A549 (cell line): ENCODE measurements at regions not wholly inside any gene's neighbourhood (a gene's known extent, or its start where the extent isn't known, plus 50 kb on each side); places are given as distances from the start of the nearest gene placed in this dataset.

ENCODE experiments used
- ATAC-seq, 2 experiments: fragments of 200-7000 bp in 1 of 2; fragments of >200 bp in 1 of 2; cut with Nextera tagmentation in 1 of 2; cut with Tn5 transposase in 1 of 2; 3 replicates each; pipeline versions ENCODE4 v1.8.0 to v1.9.1; 2018 to 2020; ENCODE audit warnings: mild to moderate bottlenecking in 1 of 2, moderate library complexity in 1 of 2
- CTCF ChIA-PET: fragments of 300-600 bp; sonication (Branson Sonifier 250); formaldehyde crosslinking; extraction: SDS; loops from one replicate; lab custom pipeline; 2021; ENCODE audit warnings: antibody characterized with exemption, inconsistent platforms; lab: Yijun Ruan, JAX
- POLR2A ChIA-PET: fragments of 350-600 bp; formaldehyde crosslinking; extraction: SDS; loops from one replicate; lab custom pipeline; 2021; ENCODE audit warnings: antibody characterized with exemption, inconsistent platforms; lab: Yijun Ruan, JAX
- DNase-seq, 2 experiments: peaks; one replicate each; pipeline versions ENCODE4 v3.0.0 to v3.0.0-alpha.2; 2011 to 2016; ENCODE audit warnings: low read depth in 1 of 2, low spot score in 1 of 2
- FAIRE-seq: peaks from 2 replicates; lab custom pipeline; 2011; peaks lifted over from hg19 to GRCh38; lab: Jason Lieb, UNC
- H3K27ac ChIP-seq, 2 experiments: fragments of >200 bp; sonication (Bioruptor Twin); formaldehyde crosslinking; 3 replicates each; pipeline ENCODE4 v1.5.1; 2016 to 2017
- H3K4me1 ChIP-seq: fragments of >200 bp; sonication (Bioruptor Twin); formaldehyde crosslinking; 3 replicates; pipeline ENCODE4 v1.6.1; 2016
- H3K4me2 ChIP-seq: fragments of >200 bp; sonication (Bioruptor Twin); formaldehyde crosslinking; 3 replicates; pipeline ENCODE4 v1.6.1; 2016
- H3K4me3 ChIP-seq: fragments of >200 bp; sonication (Bioruptor Twin); formaldehyde crosslinking; 3 replicates; pipeline ENCODE4 v1.5.1; 2016
- H3K9me3 ChIP-seq: fragments of >200 bp; sonication (Bioruptor Twin); formaldehyde crosslinking; 3 replicates; pipeline ENCODE4 v1.6.1; 2016
- CEBPB ChIP-seq, 2 experiments: fragments of >200 bp in 1 of 2; sonication (Bioruptor Twin) in 1 of 2; formaldehyde crosslinking in 1 of 2; IDR thresholded peaks; 2 replicates each; pipeline ENCODE4 v1.6.1; 2012 to 2016
- CHD2 ChIP-seq: fragments of 150-350 bp; IDR thresholded peaks from 2 replicates; pipeline ENCODE4 v1.6.1; 2014; ENCODE audit warnings: low read length; ENCODE audit not compliant: partially characterized antibody
- EP300 ChIP-seq, 2 experiments: fragments of >200 bp; sonication (Bioruptor Twin); formaldehyde crosslinking; IDR thresholded peaks; 2 replicates in 1 of 2; 3 replicates in 1 of 2; pipeline ENCODE4 v1.6.1; 2016 to 2017
- FOSL2 ChIP-seq, 2 experiments: fragments of 450-650 bp in 1 of 2; fragments of >200 bp in 1 of 2; sonication (Bioruptor Twin) in 1 of 2; formaldehyde crosslinking; IDR thresholded peaks; 2 replicates each; pipeline versions ENCODE4 v1.5.0 to v1.6.1; 2016 to 2020; ENCODE audit warnings: mild to moderate bottlenecking in 1 of 2, moderate library complexity in 1 of 2
- GATA3 ChIP-seq: IDR thresholded peaks from 2 replicates; pipeline ENCODE4 v1.6.1; 2012; ENCODE audit warnings: borderline replicate concordance
- HMGXB4 ChIP-seq: fragments of 250-450 bp; sonication (Bioruptor Pico); IDR thresholded peaks from 2 replicates; pipeline ENCODE4 v1.5.0; 2021; ENCODE audit warnings: mild to moderate bottlenecking, moderate library complexity, borderline replicate concordance
- HOXB13 ChIP-seq: fragments of 250-450 bp; sonication (Bioruptor Pico); IDR thresholded peaks from 2 replicates; pipeline ENCODE4 v1.5.0; 2020; ENCODE audit warnings: low read depth, mild to moderate bottlenecking, moderate library complexity
- JUN ChIP-seq, 2 experiments: fragments of >200 bp; sonication (Bioruptor Twin); formaldehyde crosslinking; IDR thresholded peaks; 2 replicates in 1 of 2; 3 replicates in 1 of 2; pipeline ENCODE4 v1.6.1; 2016 to 2017
- JUNB ChIP-seq: fragments of >200 bp; sonication (Bioruptor Twin); formaldehyde crosslinking; IDR thresholded peaks from 2 replicates; pipeline ENCODE4 v1.6.1; 2016
- KDM5A ChIP-seq: fragments of 200-600 bp; sonication (generic); IDR thresholded peaks from 2 replicates; pipeline ENCODE4 v1.6.1; 2016; ENCODE audit warnings: antibody characterized with exemption, mild to moderate bottlenecking
- MAX ChIP-seq: IDR thresholded peaks from 2 replicates; pipeline ENCODE4 v1.6.1; 2012
- NPAS2 ChIP-seq: fragments of 250-450 bp; sonication (Bioruptor Pico); IDR thresholded peaks from 2 replicates; pipeline ENCODE4 v1.8.0; 2022; ENCODE audit warnings: mild to moderate bottlenecking, moderate library complexity, borderline replicate concordance
- PHF8 ChIP-seq: fragments of 200-600 bp; sonication (generic); IDR thresholded peaks from 2 replicates; pipeline ENCODE4 v1.6.1; 2016; ENCODE audit warnings: low read depth, mild to moderate bottlenecking, antibody characterized with exemption, moderate library complexity, borderline replicate concordance
- POLR2A ChIP-seq: IDR thresholded peaks from 2 replicates; pipeline ENCODE4 v1.6.1; 2012; ENCODE audit warnings: mild to moderate bottlenecking, low read length
- REST ChIP-seq: fragments of 200-600 bp; sonication (generic); IDR thresholded peaks from 2 replicates; pipeline ENCODE4 v1.6.1; 2016; ENCODE audit warnings: antibody characterized with exemption, mild to moderate bottlenecking, moderate library complexity
- RFX5 ChIP-seq: fragments of 450-650 bp; IDR thresholded peaks from 2 replicates; pipeline ENCODE4 v1.7.1; 2014; ENCODE audit warnings: antibody characterized with exemption, mild to moderate bottlenecking, moderate library complexity
- SMC3 ChIP-seq: fragments of >200 bp; sonication (Bioruptor Twin); formaldehyde crosslinking; IDR thresholded peaks from 3 replicates; pipeline ENCODE4 v1.6.1; 2018; ENCODE audit warnings: inconsistent platforms
- TFCP2L1 ChIP-seq: fragments of 250-450 bp; sonication (Bioruptor Pico); IDR thresholded peaks from 2 replicates; pipeline ENCODE4 v1.5.0; 2021; ENCODE audit warnings: mild to moderate bottlenecking
- ZC3H11A ChIP-seq: fragments of 450-650 bp; IDR thresholded peaks from 2 replicates; pipeline ENCODE4 v1.6.1; 2014; ENCODE audit warnings: antibody characterized with exemption, mild to moderate bottlenecking
- WGBS: methylation state at CpG from one replicate; pipeline ENCODE4 v1.1.6; 2017; ENCODE audit errors: missing lambda C conversion rate; 5-methylcytosine and 5-hydroxymethylcytosine counted together

- Histone ChIP-seq H3K4me1 (no peaks in the 10 kb centered on the region), H3K9me3 (peaks cover 13% of the 10 kb centered on the region; the same call in 2 of the 3 replicates), H3K27ac (no peak overlapping the region), H3K4me3 (no peak overlapping the region), H3K4me2 (no peak overlapping the region)
- FAIRE-seq (no peak), DNase-seq (no peak), ATAC-seq (no peak)
- WGBS, result 67% methylated on average over 2 of the region's 2 CpGs
- ChIA-PET POLR2A (no interaction called here), CTCF (no interaction called here)
- no peak for TF ChIP-seq PHF8
- no peak for TF ChIP-seq NPAS2 (CRISPR knock-in tag)
- TF ChIP-seq TFCP2L1, result no peak
Observed at GRCh38 chr5:123827811-123828210, 315.8 kb downstream of the CSNK1G3 start.

GRCh38 chr5:123819833-123820232, 307.9 kb downstream of the CSNK1G3 start:
- peak; percentile 87 to 95 for ATAC-seq
- peak overlapping the region; percentile 65 to 78 for H3K27ac ChIP-seq
- POLR2A ChIA-PET, result no interaction called here

More at GRCh38 chr5:123819833-123820232, 307.9 kb downstream of the CSNK1G3 start:
- no peak overlapping the region for H3K4me3 ChIP-seq
- H3K4me2 ChIP-seq, result peak overlapping the region; percentile 53
- CTCF ChIA-PET, result no interaction called here
- peak; percentile 17 to 85 for DNase-seq
- peak; percentile 86 for FAIRE-seq
- 5% methylated on average over 4 of the region's 4 CpGs for WGBS
- H3K4me1 ChIP-seq, result peaks cover 19% of the 10 kb centered on the region
- H3K9me3 ChIP-seq, result 0 out of 3 replicates have a peak, but pooled peaks cover 3% of the 10 kb centered on the region
- TF ChIP-seq GATA3 (peak; percentile 85; the same call in 1 of the 2 replicates), CHD2 (no peak), KDM5A (no peak), JUN (IDR thresholded peaks at IDR 0.05) (peak in 1 of 2 experiments; percentile 36; a peak in 2 of 5 replicates), HMGXB4 (CRISPR knock-in tag) (no peak), REST (no peak), ZC3H11A (no peak), FOSL2 (IDR thresholded peaks at IDR 0.05) (no peak), FOSL2 (CRISPR knock-in tag; IDR thresholded peaks at IDR 0.05) (peak; percentile 75), SMC3 (no peak), EP300 (IDR thresholded peaks at IDR 0.05) (peak; percentile 17 to 75; a peak in 3 of 5 replicates), RFX5 (no peak), NPAS2 (CRISPR knock-in tag) (no peak), MAX (peak; percentile 50), JUNB (0 out of 2 replicates have a peak, but pooled peaks have one; percentile 35), POLR2A (no peak), HOXB13 (CRISPR knock-in tag) (peak; percentile 48; the same call in 1 of the 2 replicates), CEBPB (IDR thresholded peaks at IDR 0.05) (0 out of 4 replicates have a peak, but pooled peaks of 1 of the 2 experiments have one; percentile 18)
- TF ChIP-seq, all 56 proteins: peak for 8
